GM12891 (cell line): ENCODE measurements at regions not wholly inside any gene's neighbourhood (a gene's known extent, or its start where the extent isn't known, plus 50 kb on each side); places are given as distances from the start of the nearest gene placed in this dataset.

Experiments
- PAX5 ChIP-seq: IDR thresholded peaks from 2 replicates; pipeline ENCODE4 v1.6.1; 2011; ENCODE audit warnings: low read length, moderate library complexity, mild to moderate bottlenecking; ENCODE audit not compliant: insufficient read depth, severe bottlenecking
- POLR2A ChIP-seq: IDR thresholded peaks from 2 replicates; pipeline ENCODE4 v1.6.1; 2011; ENCODE audit warnings: low read depth, low read length, control low read depth
- POLR2AphosphoS5 ChIP-seq: IDR thresholded peaks from 2 replicates; pipeline ENCODE4 v1.6.1; 2011; ENCODE audit warnings: low read depth, low read length, control low read depth
- SPI1 ChIP-seq: IDR thresholded peaks from 2 replicates; pipeline ENCODE4 v1.6.1; 2011; ENCODE audit warnings: low read depth, low read length, control low read depth
- TAF1 ChIP-seq: IDR thresholded peaks from 2 replicates; pipeline ENCODE4 v1.6.1; 2011; ENCODE audit warnings: low read depth, low read length, control low read depth

GRCh38 chr14:40010961-40011360 is 578.7 kb upstream of the FBXO33 start:
- TF ChIP-seq POLR2A (no peak), SPI1 (no peak), TAF1 (no peak), POLR2AphosphoS5 (no peak), PAX5 (no peak)
